Dendritic cell treated with granulocyte-macrophage colony-stimulating factor and Interleukin-4, amounts not matched to agents 40 ng/mL and 50 ng/mL, for 4 days (primary cell): ENCODE measurements at regions not wholly inside any gene's neighbourhood (a gene's known extent, or its start where the extent isn't known, plus 50 kb on each side); places are given as distances from the start of the nearest gene placed in this dataset.
"Not testable (repeated sequence)": the region's sequence is repeated elsewhere in the genome, so short reads cannot be mapped to it uniquely, and the experiment has no call there.

ENCODE experiments used
- H3K27ac Mint-ChIP-seq: one replicate; pipeline ENCODE4 v1.8.0; 2022; ENCODE audit warnings: mild to moderate bottlenecking, mixed read lengths
- H3K27me3 Mint-ChIP-seq: one replicate; pipeline ENCODE4 v1.8.0; 2022; ENCODE audit warnings: mild to moderate bottlenecking, mixed read lengths
- H3K36me3 Mint-ChIP-seq: one replicate; pipeline ENCODE4 v1.8.0; 2022; ENCODE audit warnings: low read depth, mixed read lengths
- H3K4me1 Mint-ChIP-seq: one replicate; pipeline ENCODE4 v1.8.0; 2022; ENCODE audit warnings: low read depth, mixed read lengths
- H3K4me3 Mint-ChIP-seq: one replicate; pipeline ENCODE4 v1.8.0; 2022; ENCODE audit warnings: mild to moderate bottlenecking, moderate library complexity, mixed read lengths
- H3K9me3 Mint-ChIP-seq: one replicate; pipeline ENCODE4 v1.8.0; 2022; ENCODE audit warnings: mixed read lengths
- intact Hi-C: fragments of 100-400 bp; cut with micrococcal nuclease; formaldehyde crosslinking; loops from one replicate; pipeline ENCODE4 v1.15.0; 2022

DNA sequence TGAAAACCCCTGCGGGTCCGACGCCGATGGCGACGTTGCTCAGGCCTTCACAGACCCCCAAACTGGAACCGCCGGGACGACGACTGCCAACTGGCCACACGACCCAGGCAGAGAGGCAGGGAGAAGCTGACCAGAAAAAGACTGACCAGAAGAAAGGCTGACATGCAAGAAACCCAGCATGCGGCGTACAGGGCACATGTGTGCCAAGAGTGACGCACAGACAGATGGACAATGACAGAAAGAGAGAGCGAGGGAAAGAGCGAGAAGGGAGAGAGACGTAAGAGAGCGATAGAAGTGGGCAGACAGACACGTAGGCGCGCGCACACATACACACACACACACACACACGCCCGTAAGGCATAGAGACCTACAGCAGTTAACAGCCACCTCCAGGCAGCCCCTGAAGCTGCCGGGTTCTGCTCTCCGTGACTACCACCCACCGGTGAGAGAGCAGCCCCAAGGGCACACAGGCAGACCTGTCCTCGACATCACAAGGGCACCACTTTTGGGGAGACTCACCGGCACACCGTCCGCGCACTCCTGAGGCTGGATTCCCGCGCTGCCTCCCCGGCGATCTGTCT lies 67.2 kb upstream of the ZNF527 start:
- Mint-ChIP-seq H3K4me3 (no peak overlapping the region), H3K4me1 (no peaks in the 10 kb centered on the region), H3K27ac (no peak overlapping the region), H3K9me3 (peaks cover 49% of the 10 kb centered on the region), H3K27me3 (peaks cover 5% of the 10 kb centered on the region), H3K36me3 (no peaks in the 10 kb centered on the region)
- intact Hi-C loops, result no loop called here

- Mint-ChIP-seq H3K27me3 (peaks cover 5% of the 10 kb centered on the region), H3K4me1 (no peaks in the 10 kb centered on the region), H3K36me3 (no peaks in the 10 kb centered on the region), H3K27ac (no peak overlapping the region), H3K4me3 (no peak overlapping the region), H3K9me3 (peaks cover 49% of the 10 kb centered on the region)
- intact Hi-C loops, result no loop called here
Measured at GRCh38 chr19:37304190-37304883, 66.6 kb upstream of the ZNF527 start.

GRCh38 chr19:37304884-37305255 lies 66.0 kb upstream of the ZNF527 start:
- peaks cover 49% of the 10 kb centered on the region for H3K9me3 Mint-ChIP-seq
- H3K27me3 Mint-ChIP-seq, result peaks cover 5% of the 10 kb centered on the region
- H3K4me3 Mint-ChIP-seq, result no peak overlapping the region
- no peak overlapping the region for H3K27ac Mint-ChIP-seq
- no peaks in the 10 kb centered on the region for H3K36me3 Mint-ChIP-seq
- no peaks in the 10 kb centered on the region for H3K4me1 Mint-ChIP-seq
- intact Hi-C loops, result no loop called here

- Mint-ChIP-seq H3K4me3 (no peak overlapping the region), H3K27me3 (peaks cover 14% of the 10 kb centered on the region), H3K4me1 (no peaks in the 10 kb centered on the region), H3K36me3 (no peaks in the 10 kb centered on the region), H3K27ac (no peak overlapping the region), H3K9me3 (peaks cover 49% of the 10 kb centered on the region)
- intact Hi-C loops, result no loop called here
Measured at GRCh38 chr19:37306383-37306963, 64.4 kb upstream of the ZNF527 start.

GRCh38 chr19:37309834-37310575 lies 60.9 kb upstream of the ZNF527 start:
- no peak overlapping the region for H3K27ac Mint-ChIP-seq
- intact Hi-C loops, result no loop called here
- peaks cover 15% of the 10 kb centered on the region for H3K4me1 Mint-ChIP-seq

DNA sequence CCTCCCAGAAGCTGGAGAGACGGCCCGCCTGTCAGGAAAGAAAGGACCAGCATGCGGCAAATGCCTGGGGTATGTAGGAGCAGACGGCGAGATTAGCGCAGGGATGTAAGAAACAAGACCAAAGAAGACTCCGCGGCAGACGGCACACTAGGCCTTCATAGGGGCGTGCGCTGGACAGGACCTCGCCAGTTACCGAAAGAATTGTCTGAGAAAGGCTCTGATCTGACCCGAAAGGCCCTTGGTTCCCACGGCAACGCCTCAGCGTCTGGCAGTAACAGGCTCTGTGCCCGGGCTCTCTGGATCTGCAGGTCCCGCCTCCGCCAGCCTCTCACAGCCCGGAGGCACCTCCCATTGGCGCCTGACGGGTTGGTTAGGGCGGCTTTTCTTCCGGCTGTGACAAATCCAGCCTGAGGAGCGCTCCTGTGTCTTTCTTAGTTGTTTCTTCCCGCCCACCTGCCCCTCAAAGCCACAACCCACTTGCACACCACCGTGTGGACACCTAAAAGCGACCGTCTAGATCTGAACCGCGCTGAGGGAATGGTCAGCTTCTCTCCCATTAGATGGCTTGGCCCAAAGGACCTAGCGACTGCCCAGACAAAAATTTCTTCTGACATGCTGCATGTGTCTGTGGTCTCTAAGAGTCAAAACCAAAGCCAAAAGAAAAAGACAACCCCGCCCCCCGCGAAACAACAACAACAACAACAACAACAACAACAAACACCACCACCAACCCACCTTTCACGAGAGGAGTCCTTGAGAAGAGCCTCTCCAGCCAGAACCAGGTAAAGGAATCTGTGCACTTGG lies 58.2 kb upstream of the ZNF527 start:
- intact Hi-C loops, result not testable (repeated sequence)

More at GRCh38 chr19:37309834-37310575, 60.9 kb upstream of the ZNF527 start:
- H3K4me3 Mint-ChIP-seq, result no peak overlapping the region
- peaks cover 48% of the 10 kb centered on the region for H3K9me3 Mint-ChIP-seq
- H3K27me3 Mint-ChIP-seq, result peaks cover 26% of the 10 kb centered on the region
- peaks cover 4% of the 10 kb centered on the region for H3K36me3 Mint-ChIP-seq

GRCh38 chr19:37313335-37313627 lies 57.6 kb upstream of the ZNF527 start:
- peak overlapping the region; percentile 67 for H3K4me3 Mint-ChIP-seq
- peak overlapping the region; percentile 10 for H3K27ac Mint-ChIP-seq
- H3K36me3 Mint-ChIP-seq, result peaks cover 10% of the 10 kb centered on the region
- intact Hi-C loops, result no loop called here
- H3K9me3 Mint-ChIP-seq, result peaks cover 23% of the 10 kb centered on the region
- H3K4me1 Mint-ChIP-seq, result peaks cover 15% of the 10 kb centered on the region
- peaks cover 26% of the 10 kb centered on the region for H3K27me3 Mint-ChIP-seq

More for the DNA sequence above, 58.2 kb upstream of the ZNF527 start:
- not testable (repeated sequence) for H3K36me3 Mint-ChIP-seq
- Mint-ChIP-seq H3K27me3 (peaks cover 26% of the 10 kb centered on the region), H3K4me3 (peak overlapping the region; percentile 67), H3K27ac (peak overlapping the region; percentile 10), H3K9me3 (peaks cover 26% of the 10 kb centered on the region), H3K4me1 (peaks cover 15% of the 10 kb centered on the region)

DNA sequence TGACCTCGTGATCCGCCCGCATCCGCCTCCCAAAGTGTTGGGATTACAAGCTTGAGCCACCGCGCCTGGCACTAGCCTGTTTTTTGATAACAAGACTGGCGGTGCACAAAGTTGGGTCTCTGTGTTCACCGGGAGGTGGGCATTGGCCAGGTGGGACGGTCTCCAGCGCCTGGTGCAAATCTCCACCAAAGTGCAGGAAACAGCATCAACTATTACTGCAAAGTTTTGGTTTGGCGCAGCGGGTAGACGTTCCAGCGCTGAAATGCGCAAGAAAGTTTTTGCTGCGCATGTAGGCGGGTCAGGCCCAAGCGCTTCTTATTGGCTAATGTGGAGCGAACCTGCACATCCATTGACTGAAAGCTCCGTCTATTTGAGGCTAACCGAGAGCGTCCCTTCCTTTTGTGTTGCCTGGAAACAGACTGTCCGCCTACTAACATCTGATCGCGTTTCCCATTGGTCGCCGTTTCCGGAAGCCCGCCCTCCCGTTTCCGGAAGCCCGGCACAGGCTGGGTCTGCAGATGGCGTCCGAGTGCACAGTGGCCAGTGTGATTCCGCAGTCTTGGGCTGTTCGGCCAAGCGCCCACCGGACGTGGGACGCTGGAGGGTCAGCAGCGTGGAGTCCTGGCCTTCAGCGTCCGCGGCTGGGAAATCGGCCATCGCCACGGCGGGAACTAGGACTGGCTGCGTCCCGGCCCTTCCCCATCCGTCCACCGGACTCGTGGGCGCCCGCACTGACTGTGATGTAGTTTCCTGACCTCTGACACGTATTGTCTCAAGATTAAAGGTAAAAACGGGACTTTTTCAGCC lies 53.3 kb upstream of the ZNF527 start:
- H3K36me3 Mint-ChIP-seq, result peaks cover 45% of the 10 kb centered on the region
- peaks cover 27% of the 10 kb centered on the region for H3K4me1 Mint-ChIP-seq
- intact Hi-C loops, result loop anchor here (1.0 to 2.0 kb wide), 2 partner anchors 17 to 53 kb away; partner anchors contain the start of gene ZNF527
- H3K4me3 Mint-ChIP-seq, result peak overlapping the region; percentile 96
- peak overlapping the region; percentile 95 for H3K27ac Mint-ChIP-seq
- peaks cover 57% of the 10 kb centered on the region for H3K9me3 Mint-ChIP-seq
- peaks cover 10% of the 10 kb centered on the region for H3K27me3 Mint-ChIP-seq

DNA sequence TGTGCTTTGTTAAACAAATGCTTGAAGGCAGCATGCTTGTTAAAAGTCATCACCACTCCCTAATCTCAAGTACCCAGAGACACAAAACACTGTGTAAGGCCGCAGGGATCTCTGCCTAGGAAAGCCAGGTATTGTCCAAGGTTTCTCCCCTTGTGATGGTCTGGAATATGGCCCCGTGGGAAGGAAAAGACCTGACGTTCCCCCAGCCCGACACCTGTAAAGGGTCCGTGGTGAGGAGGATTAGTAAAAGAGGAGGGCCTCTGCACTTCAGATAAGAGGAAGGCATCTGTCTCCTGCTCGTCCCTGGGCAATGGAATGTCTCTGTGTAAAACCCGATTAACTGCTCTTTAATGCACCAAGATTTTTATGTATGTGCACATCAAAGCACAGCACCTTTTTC lies 49.9 kb upstream of the ZNF527 start:
- Mint-ChIP-seq H3K4me1 (peaks cover 19% of the 10 kb centered on the region), H3K9me3 (peaks cover 37% of the 10 kb centered on the region), H3K36me3 (peaks cover 75% of the 10 kb centered on the region)
- H3K27me3 Mint-ChIP-seq, intact Hi-C loops, H3K4me3 Mint-ChIP-seq, H3K27ac Mint-ChIP-seq: not testable (repeated sequence)
